ENCODE measurements at regions not wholly inside any gene's neighbourhood (a gene's known extent, or its start where the extent isn't known, plus 50 kb on each side); places are given as distances from the start of the nearest gene placed in this dataset.

GRCh38 chr15:31272558-31273257 lies 53.9 kb upstream of the KLF13 start:
- TF ChIP-seq CTCF (IDR thresholded peaks at IDR 0.05 in 2 of 3, conservative IDR thresholded peaks at IDR 0.05 in 1 of 3; ENCODE audit: control insufficient read depth in 2 of 3, extremely low read depth in 1 of 3, insufficient read depth in 1 of 3, low read depth in 3 of 3, low read length in 3 of 3) (no peak), MAX (IDR thresholded peaks at IDR 0.05; ENCODE audit: low read depth, low read length) (no peak), POLR2AphosphoS5 (IDR thresholded peaks at IDR 0.05; ENCODE audit: low read length) (no peak), KDM1A (IDR thresholded peaks at IDR 0.05; ENCODE audit: borderline replicate concordance) (no peak), TAF1 (IDR thresholded peaks at IDR 0.05; ENCODE audit: borderline replicate concordance, low read depth, low read length) (no peak), MEF2B (IDR thresholded peaks at IDR 0.05; ENCODE audit: partially characterized antibody, poor library complexity, severe bottlenecking) (no peak), REST (IDR thresholded peaks at IDR 0.05; ENCODE audit: low read depth, low read length) (no peak), EZH2 (IDR thresholded peaks at IDR 0.05; ENCODE audit: borderline replicate concordance, control insufficient read depth, low read depth, low read length) (no peak), EP300 (IDR thresholded peaks at IDR 0.05; ENCODE audit: borderline replicate concordance in 1 of 2, control insufficient read depth in 1 of 2, low read depth in 2 of 2, low read length in 2 of 2) (no peak)
